ENCODE measurements at regions not wholly inside any gene's neighbourhood (a gene's known extent, or its start where the extent isn't known, plus 50 kb on each side); places are given as distances from the start of the nearest gene placed in this dataset.

GRCh38 chr2:236728916-236729670 is 159.5 kb downstream of the ACKR3 start:
- Histone ChIP-seq H3K4ac (replicated peaks; ENCODE audit: insufficient read length, low read depth, low read length) (no peak overlapping the region), H3K9ac (replicated peaks in 1 of 4; ENCODE audit: extremely low read depth in 1 of 4, low read depth in 3 of 4, low read length in 3 of 4) (no peak overlapping the region), H2AFZ (ENCODE audit: low read length) (no peak overlapping the region; the same call in 1 of the 2 replicates), H3K79me2 (ENCODE audit: control insufficient read depth in 1 of 2, insufficient read depth in 2 of 2, low read length in 2 of 2) (no peaks in the 10 kb centered on the region), H3K79me1 (ENCODE audit: low read depth, low read length) (no peaks in the 10 kb centered on the region), H2BK20ac (ENCODE audit: low read length) (no peak overlapping the region), H3K36me3 (ENCODE audit: control insufficient read depth in 2 of 4, insufficient read depth in 4 of 4, low read length in 3 of 4) (no peaks in the 10 kb centered on the region), H3K14ac (ENCODE audit: insufficient read length) (no peak overlapping the region), H3K23ac (ENCODE audit: insufficient read length) (no peak overlapping the region), H3K4me1 (replicated peaks in 1 of 4; ENCODE audit: control insufficient read depth in 3 of 4, insufficient read depth in 4 of 4, low read length in 3 of 4) (no peaks in the 10 kb centered on the region), H2AK5ac (ENCODE audit: low read depth, low read length) (no peak overlapping the region), H2BK15ac (ENCODE audit: low read length) (no peak overlapping the region), H3K56ac (replicated peaks; ENCODE audit: insufficient read length, low read depth, low read length) (no peak overlapping the region), H3K4me2 (ENCODE audit: insufficient read depth in 1 of 2, low read depth in 2 of 2, low read length in 2 of 2) (no peak overlapping the region), H3K18ac (ENCODE audit: extremely low read depth, low read length) (no peak overlapping the region), H4K5ac (ENCODE audit: insufficient read length, low read depth, low read length) (no peak overlapping the region), H2BK12ac (ENCODE audit: low read depth, low read length) (no peak overlapping the region), H4K20me1 (replicated peaks in 1 of 2; ENCODE audit: control insufficient read depth in 1 of 2, insufficient read depth in 2 of 2, low read length in 2 of 2) (no peaks in the 10 kb centered on the region), H3K27ac (ENCODE audit: low read depth, low read length) (no peak overlapping the region), H3K23me2 (ENCODE audit: low read depth, low read length) (no peaks in the 10 kb centered on the region), H3K4me3 (ENCODE audit: extremely low read depth in 1 of 4, insufficient read depth in 2 of 4, low read depth in 3 of 4, low read length in 4 of 4) (no peak overlapping the region), H3K27me3 (replicated peaks in 1 of 4; ENCODE audit: control insufficient read depth in 3 of 4, extremely low read depth in 1 of 4, insufficient read depth in 3 of 4, low read length in 3 of 4) (no peaks in the 10 kb centered on the region), H4K91ac (replicated peaks; ENCODE audit: insufficient read length, low read length) (no peak overlapping the region), H4K8ac (ENCODE audit: extremely low read depth, insufficient read depth, low read length) (no peak overlapping the region), H3K9me3 (ENCODE audit: insufficient read depth in 2 of 2, low read depth in 1 of 2, low read length in 1 of 2) (no peaks in the 10 kb centered on the region), H2BK120ac (replicated peaks; ENCODE audit: low read depth, low read length) (no peak overlapping the region), H2BK5ac (ENCODE audit: low read depth, low read length) (no peak overlapping the region)
- CTCF ChIA-PET (ENCODE audit: partially characterized antibody), result no interaction called here
- FAIRE-seq, result no peak
- WGBS, 2 experiments (ENCODE audit: extremely low coverage in 1 of 2, insufficient coverage in 1 of 2, insufficient read length in 1 of 2, insufficient replicate concordance in 2 of 2, low coverage in 1 of 2, low lambda C conversion rate in 2 of 2, missing lambda C conversion rate in 1 of 2), result 85% methylated on average over 13 of the region's 13 CpGs; no CpG with 5 or more reads in 1 of the 2 experiments
- POLR2A ChIA-PET (ENCODE audit: partially characterized antibody), result no interaction called here
- no peak for DNase-seq (ENCODE audit: low read depth in 1 of 2, low spot score in 2 of 2)
- TF ChIP-seq BCL11A (IDR thresholded peaks at IDR 0.05; ENCODE audit: low read depth in 2 of 2, low read length in 2 of 2) (no peak), HDAC2 (IDR thresholded peaks at IDR 0.05; ENCODE audit: borderline replicate concordance in 1 of 2, low read depth in 2 of 2, low read length in 2 of 2) (no peak), ASH2L (IDR thresholded peaks at IDR 0.05; ENCODE audit: low read length) (no peak), CBX8 (IDR thresholded peaks at IDR 0.05; ENCODE audit: borderline replicate concordance, low read depth, low read length) (no peak), EZH2 (IDR thresholded peaks at IDR 0.05; ENCODE audit: low read depth, low read length, severe bottlenecking) (no peak), CHD2 (IDR thresholded peaks at IDR 0.05; ENCODE audit: low read length) (no peak), POLR2A (IDR thresholded peaks at IDR 0.05; ENCODE audit: control extremely low read depth in 1 of 2, low read depth in 2 of 2, low read length in 2 of 2) (no peak), KDM5A (IDR thresholded peaks at IDR 0.05; ENCODE audit: low read length) (no peak), ZNF274 (IDR thresholded peaks at IDR 0.05; ENCODE audit: borderline replicate concordance, extremely low read depth, low read length) (no peak), GTF2F1 (IDR thresholded peaks at IDR 0.05; ENCODE audit: borderline replicate concordance, low read depth, low read length) (no peak), SP1 (IDR thresholded peaks at IDR 0.05; ENCODE audit: low read depth, low read length) (no peak), MAX (IDR thresholded peaks at IDR 0.05) (no peak), RNF2 (IDR thresholded peaks at IDR 0.05; ENCODE audit: borderline replicate concordance, low read depth, low read length, missing control alignments, poor library complexity, severe bottlenecking) (no peak), SIX5 (IDR thresholded peaks at IDR 0.05; ENCODE audit: low read depth, low read length) (no peak)

Data from H1 (cell line).